ENCODE measurements at regions not wholly inside any gene's neighbourhood (a gene's known extent, or its start where the extent isn't known, plus 50 kb on each side); places are given as distances from the start of the nearest gene placed in this dataset.

- Histone ChIP-seq H3K4me1 (replicated peaks in 1 of 4; ENCODE audit: control insufficient read depth in 3 of 4, insufficient read depth in 4 of 4, low read length in 3 of 4) (no peaks in the 10 kb centered on the region), H3K27ac (ENCODE audit: low read depth, low read length) (no peak overlapping the region), H3K56ac (replicated peaks; ENCODE audit: insufficient read length, low read depth, low read length) (no peak overlapping the region), H3K36me3 (ENCODE audit: control insufficient read depth in 2 of 4, insufficient read depth in 4 of 4, low read length in 3 of 4) (no peaks in the 10 kb centered on the region), H2BK120ac (replicated peaks; ENCODE audit: low read depth, low read length) (no peak overlapping the region), H3K23ac (ENCODE audit: insufficient read length) (no peak overlapping the region), H2AFZ (ENCODE audit: low read length) (peak overlapping the region; percentile 44), H2BK20ac (ENCODE audit: low read length) (no peak overlapping the region), H4K20me1 (replicated peaks in 1 of 2; ENCODE audit: control insufficient read depth in 1 of 2, insufficient read depth in 2 of 2, low read length in 2 of 2) (no peaks in the 10 kb centered on the region), H2AK5ac (ENCODE audit: low read depth, low read length) (no peak overlapping the region), H3K27me3 (replicated peaks in 1 of 4; ENCODE audit: control insufficient read depth in 3 of 4, extremely low read depth in 1 of 4, insufficient read depth in 3 of 4, low read length in 3 of 4) (peaks cover 0 to 1% (median 0%) of the 10 kb centered on the region in 4 experiments; a peak in 1 of 7 replicates), H3K9me3 (ENCODE audit: insufficient read depth in 2 of 2, low read depth in 1 of 2, low read length in 1 of 2) (no peaks in the 10 kb centered on the region; a peak in 1 of 4 replicates), H2BK12ac (ENCODE audit: low read depth, low read length) (no peak overlapping the region), H4K8ac (ENCODE audit: extremely low read depth, insufficient read depth, low read length) (peak overlapping the region; percentile 36; the same call in 1 of the 2 replicates), H3K4me2 (ENCODE audit: insufficient read depth in 1 of 2, low read depth in 2 of 2, low read length in 2 of 2) (no peak overlapping the region), H3K4ac (replicated peaks; ENCODE audit: insufficient read length, low read depth, low read length) (no peak overlapping the region), H4K5ac (ENCODE audit: insufficient read length, low read depth, low read length) (no peak overlapping the region), H2BK15ac (ENCODE audit: low read length) (no peak overlapping the region), H3K9ac (replicated peaks in 1 of 4; ENCODE audit: extremely low read depth in 1 of 4, low read depth in 3 of 4, low read length in 3 of 4) (no peak overlapping the region), H2BK5ac (ENCODE audit: low read depth, low read length) (no peak overlapping the region), H3K18ac (ENCODE audit: extremely low read depth, low read length) (no peak overlapping the region), H3K79me2 (ENCODE audit: control insufficient read depth in 1 of 2, insufficient read depth in 2 of 2, low read length in 2 of 2) (no peaks in the 10 kb centered on the region), H3K14ac (ENCODE audit: insufficient read length) (no peak overlapping the region), H3K23me2 (ENCODE audit: low read depth, low read length) (no peaks in the 10 kb centered on the region), H3K4me3 (ENCODE audit: extremely low read depth in 1 of 4, insufficient read depth in 2 of 4, low read depth in 3 of 4, low read length in 4 of 4) (no peak overlapping the region), H4K91ac (replicated peaks; ENCODE audit: insufficient read length, low read length) (no peak overlapping the region), H3K79me1 (ENCODE audit: low read depth, low read length) (no peaks in the 10 kb centered on the region)
- no peak for FAIRE-seq
- ChIA-PET POLR2A (ENCODE audit: partially characterized antibody) (no interaction called here), CTCF (ENCODE audit: partially characterized antibody) (no interaction called here)
- TF ChIP-seq CTCF (IDR thresholded peaks at IDR 0.05; ENCODE audit: control extremely low read depth in 1 of 3, insufficient read depth in 1 of 3, low read depth in 1 of 3, low read length in 3 of 3) = no peak
- no peak for TF ChIP-seq POU5F1 (IDR thresholded peaks at IDR 0.05; ENCODE audit: low read depth, low read length)
- TF ChIP-seq PHF8 (conservative IDR thresholded peaks at IDR 0.05; ENCODE audit: low read depth, low read length) = no peak
- no peak for TF ChIP-seq ATF3 (IDR thresholded peaks at IDR 0.05; ENCODE audit: insufficient read depth, low read depth, low read length)
- no peak for TF ChIP-seq RNF2 (IDR thresholded peaks at IDR 0.05; ENCODE audit: borderline replicate concordance, low read depth, low read length, missing control alignments, poor library complexity, severe bottlenecking)
- no peak for TF ChIP-seq HDAC2 (IDR thresholded peaks at IDR 0.05; ENCODE audit: borderline replicate concordance in 1 of 2, low read depth in 2 of 2, low read length in 2 of 2)
- no peak for TF ChIP-seq TEAD4 (IDR thresholded peaks at IDR 0.05; ENCODE audit: low read depth, low read length)
- TF ChIP-seq BACH1 (IDR thresholded peaks at IDR 0.05; ENCODE audit: low read length) = no peak
- TF ChIP-seq BRCA1 (IDR thresholded peaks at IDR 0.05; ENCODE audit: low read depth, low read length) = no peak
- TF ChIP-seq TAF1 (IDR thresholded peaks at IDR 0.05; ENCODE audit: low read depth, low read length) = no peak
- DNase-seq (ENCODE audit: low read depth in 1 of 2, low spot score in 2 of 2) = no peak
- WGBS, 2 experiments (ENCODE audit: extremely low coverage in 1 of 2, insufficient coverage in 1 of 2, insufficient read length in 1 of 2, insufficient replicate concordance in 2 of 2, low coverage in 1 of 2, low lambda C conversion rate in 2 of 2, missing lambda C conversion rate in 1 of 2) = 96% methylated on average over 6 of the region's 6 CpGs; no CpG with 5 or more reads in 1 of the 2 experiments
Measured at GRCh38 chr4:29541757-29542156, 1178.4 kb upstream of the PCDH7 start.
